GM13977 (cell line): ENCODE measurements at regions not wholly inside any gene's neighbourhood (a gene's known extent, or its start where the extent isn't known, plus 50 kb on each side); places are given as distances from the start of the nearest gene placed in this dataset.

Source experiments
- DNase-seq: peaks from one replicate; pipeline ENCODE4 v3.0.0; 2012; ENCODE audit warnings: low spot score
- in situ Hi-C: fragments of 300-500 bp; cut with MboI; formaldehyde crosslinking; loops from one replicate; pipeline ENCODE4 v1.12.0; 2022; ENCODE audit warnings: low sequenced_read_pairs, low pct_unique_long_range_greater_than_20kb, mixed read lengths, inconsistent platforms; ENCODE audit not compliant: unreplicated experiment
- TF ChIP-seq, protein P1 (sequence below): IDR thresholded peaks from 2 replicates; pipeline ENCODE4 v1.5.1; 2012; ENCODE audit warnings: mild to moderate bottlenecking, control low read depth; ENCODE audit not compliant: insufficient read depth; ENCODE audit errors: extremely low read depth, missing control alignments

DNA sequence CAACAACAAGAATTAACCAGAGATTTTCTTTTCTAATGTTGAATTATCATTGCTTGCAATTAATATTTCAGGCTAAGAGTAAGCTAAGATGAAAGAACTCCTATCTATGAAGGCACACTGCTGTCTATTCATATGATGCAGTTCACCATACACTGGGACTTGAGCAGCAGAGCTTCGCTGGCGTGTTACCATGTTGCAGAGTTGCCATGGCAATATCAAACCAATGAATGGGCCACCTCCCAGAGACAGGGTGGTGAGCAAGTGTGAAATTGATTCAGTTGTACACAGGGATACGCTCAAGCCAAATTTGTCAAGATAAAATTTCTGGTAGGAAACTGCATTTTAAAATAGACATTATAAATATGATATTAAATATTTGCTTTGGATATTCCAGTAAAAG, 69.3 kb upstream of the MYO16 start:
- TF ChIP-seq, protein P1, sequence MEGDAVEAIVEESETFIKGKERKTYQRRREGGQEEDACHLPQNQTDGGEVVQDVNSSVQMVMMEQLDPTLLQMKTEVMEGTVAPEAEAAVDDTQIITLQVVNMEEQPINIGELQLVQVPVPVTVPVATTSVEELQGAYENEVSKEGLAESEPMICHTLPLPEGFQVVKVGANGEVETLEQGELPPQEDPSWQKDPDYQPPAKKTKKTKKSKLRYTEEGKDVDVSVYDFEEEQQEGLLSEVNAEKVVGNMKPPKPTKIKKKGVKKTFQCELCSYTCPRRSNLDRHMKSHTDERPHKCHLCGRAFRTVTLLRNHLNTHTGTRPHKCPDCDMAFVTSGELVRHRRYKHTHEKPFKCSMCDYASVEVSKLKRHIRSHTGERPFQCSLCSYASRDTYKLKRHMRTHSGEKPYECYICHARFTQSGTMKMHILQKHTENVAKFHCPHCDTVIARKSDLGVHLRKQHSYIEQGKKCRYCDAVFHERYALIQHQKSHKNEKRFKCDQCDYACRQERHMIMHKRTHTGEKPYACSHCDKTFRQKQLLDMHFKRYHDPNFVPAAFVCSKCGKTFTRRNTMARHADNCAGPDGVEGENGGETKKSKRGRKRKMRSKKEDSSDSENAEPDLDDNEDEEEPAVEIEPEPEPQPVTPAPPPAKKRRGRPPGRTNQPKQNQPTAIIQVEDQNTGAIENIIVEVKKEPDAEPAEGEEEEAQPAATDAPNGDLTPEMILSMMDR, result no peak
- no peak for DNase-seq
- in situ Hi-C loops, result no loop called here

DNA sequence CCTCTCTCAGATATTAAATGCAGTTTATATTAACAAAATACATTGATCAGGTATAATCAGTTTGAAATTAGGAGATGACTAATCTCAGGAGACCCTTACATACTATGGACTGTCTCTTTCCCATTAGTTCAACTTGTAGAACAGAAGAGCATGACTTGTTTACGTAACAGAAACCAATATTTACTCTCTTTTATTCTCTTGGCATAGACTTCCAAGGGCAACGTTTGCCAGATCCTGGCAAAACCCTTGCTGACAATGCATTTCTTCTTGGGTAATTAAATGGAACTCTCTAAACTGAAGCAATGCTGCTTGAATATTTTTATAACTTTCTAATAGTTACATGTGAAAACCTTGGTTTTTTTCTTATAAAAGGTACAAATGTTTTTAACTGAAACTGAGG, 68.3 kb upstream of the MYO16 start:
- TF ChIP-seq, protein P1, result no peak
- no peak for DNase-seq
- in situ Hi-C loops, result no loop called here

DNA sequence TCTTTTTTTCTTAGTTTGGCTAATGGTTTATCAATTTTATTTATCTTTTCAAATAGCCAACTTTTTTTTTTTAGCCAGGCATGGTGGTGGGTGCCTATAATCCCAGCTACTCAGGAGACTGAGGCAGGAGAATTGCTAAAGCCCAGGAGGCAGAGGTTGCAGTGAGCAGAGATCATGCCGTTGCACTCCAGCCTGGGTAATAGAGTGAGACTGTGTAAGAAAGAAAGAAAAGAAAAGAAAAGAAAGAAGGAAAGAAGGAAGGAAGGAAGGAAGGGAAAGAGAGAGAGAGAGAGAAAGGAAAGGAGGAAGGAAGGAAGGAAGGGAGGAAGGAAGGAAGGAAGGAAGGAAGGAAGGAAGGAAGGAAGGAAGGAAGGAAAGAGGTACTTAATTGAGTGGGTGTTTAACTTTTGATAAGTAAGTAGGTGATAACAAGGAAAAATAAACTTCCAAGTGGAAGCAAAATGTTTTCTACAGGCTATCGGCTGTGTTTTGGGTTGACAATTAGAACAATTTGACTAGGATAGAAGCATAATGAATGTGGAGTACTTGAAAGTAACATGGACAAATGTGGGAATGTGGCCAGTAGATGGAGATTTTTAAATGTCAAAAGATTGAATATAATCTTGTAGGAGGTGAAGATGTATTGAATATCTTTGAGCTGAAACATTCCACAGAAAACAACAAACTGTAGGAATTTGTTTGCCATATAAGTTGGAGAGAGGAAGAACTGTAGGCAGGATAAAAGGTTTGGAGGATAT, 62.8 kb upstream of the MYO16 start:
- DNase-seq, result no peak
- TF ChIP-seq, protein P1, result no peak

DNA sequence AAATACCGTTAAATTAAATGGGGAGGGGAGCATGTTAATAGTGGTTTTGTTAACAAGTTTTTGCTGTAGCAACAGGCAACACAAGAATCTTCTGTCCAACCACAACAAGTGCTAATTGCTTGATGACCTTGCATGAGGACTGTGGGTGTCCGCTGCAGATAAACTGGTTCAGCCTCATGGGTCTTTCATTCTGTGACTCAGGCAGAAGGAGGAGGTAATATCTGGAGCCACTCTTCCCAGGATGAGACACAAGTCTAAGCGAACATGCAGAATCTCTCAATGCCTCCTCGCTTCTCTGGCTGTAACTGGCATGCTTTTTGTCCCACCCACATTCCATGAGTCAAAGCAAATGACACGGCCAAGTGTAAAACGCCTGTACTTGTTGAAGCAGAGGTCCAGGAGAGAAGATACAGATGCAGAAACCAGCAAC, 56.6 kb upstream of the MYO16 start:
- no peak for DNase-seq
- TF ChIP-seq, protein P1, result no peak
- in situ Hi-C loops, result no loop called here

More for the DNA sequence above, 62.8 kb upstream of the MYO16 start:
- in situ Hi-C loops, result no loop called here

DNA sequence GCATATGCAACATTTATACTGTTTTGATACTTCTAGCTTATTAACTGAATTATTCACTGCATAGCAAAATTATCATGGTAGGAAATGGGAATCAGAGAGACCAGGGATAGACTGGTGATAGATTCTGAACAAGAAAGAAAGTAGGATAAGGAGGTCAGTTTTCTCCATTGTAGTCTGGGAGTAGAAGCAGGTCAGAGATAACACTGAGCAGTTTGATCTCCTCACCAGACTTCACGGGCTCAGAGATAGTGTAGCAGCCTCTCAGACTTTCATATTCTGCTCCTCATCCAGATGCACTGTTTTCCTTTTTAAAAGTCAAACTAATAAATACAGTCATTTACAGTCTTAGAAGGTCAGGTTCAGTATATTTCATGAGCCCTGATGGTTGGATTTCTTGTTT, 56.0 kb upstream of the MYO16 start:
- TF ChIP-seq, protein P1, result no peak
- no peak for DNase-seq
- in situ Hi-C loops, result no loop called here

DNA sequence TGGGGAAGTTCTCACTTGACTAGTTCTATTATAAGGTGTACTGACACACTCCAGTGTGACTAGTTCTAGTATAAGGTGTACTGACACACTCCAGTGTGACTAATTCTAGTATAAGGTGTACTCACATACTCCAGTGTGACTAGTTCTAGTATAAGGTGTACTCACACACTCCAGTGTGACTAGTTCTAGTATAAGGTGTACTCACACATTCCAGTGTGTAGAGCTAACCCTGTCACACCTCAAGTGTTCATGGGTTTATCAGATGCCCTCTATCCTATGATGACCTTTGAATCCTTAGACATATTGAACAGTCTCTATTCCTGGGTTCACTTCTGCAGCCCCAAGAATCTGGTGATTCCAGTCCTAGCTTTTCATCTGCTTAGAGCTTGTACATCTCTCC, 54.6 kb upstream of the MYO16 start:
- no peak for DNase-seq
- in situ Hi-C loops, result no loop called here
- TF ChIP-seq, protein P1, result no peak
